Stimulated activated CD4-positive, alpha-beta T cell treated with anti-CD3 and anti-CD28 coated beads, TNF-alpha, amount 100 ng/mL, for 1 hour (primary cell): ENCODE measurements at regions not wholly inside any gene's neighbourhood (a gene's known extent, or its start where the extent isn't known, plus 50 kb on each side); places are given as distances from the start of the nearest gene placed in this dataset.

ENCODE experiments used
- DNase-seq, 3 donors: peaks; one replicate each; pipeline ENCODE4 v3.0.0-alpha.2; 2020; ENCODE audit warnings: low read depth in 3 of 3, low spot score in 1 of 3

- DNase-seq: no peak
These were observed 198.2 kb upstream of the PLEKHG7 start for GRCh38 chr12:92504594-92504981.

GRCh38 chr12:92503971-92504593 lies 198.7 kb upstream of the PLEKHG7 start:
- no peak for DNase-seq

GRCh38 chr12:92503029-92503931 lies 199.5 kb upstream of the PLEKHG7 start:
- DNase-seq: no peak

GRCh38 chr12:92502417-92503028 lies 200.3 kb upstream of the PLEKHG7 start:
- no peak for DNase-seq

- DNase-seq: no peak
These were observed 206.0 kb upstream of the PLEKHG7 start for GRCh38 chr12:92496790-92497189.

- no peak for DNase-seq
These were observed 207.7 kb upstream of the PLEKHG7 start for GRCh38 chr12:92495108-92495507.

GRCh38 chr12:92493816-92494215 lies 209.0 kb upstream of the PLEKHG7 start:
- no peak for DNase-seq

- no peak for DNase-seq
These were observed 209.8 kb upstream of the PLEKHG7 start for GRCh38 chr12:92492995-92493394.

GRCh38 chr12:92492291-92492690 lies 210.5 kb upstream of the PLEKHG7 start:
- no peak for DNase-seq

- no peak for DNase-seq
These were observed 213.0 kb upstream of the PLEKHG7 start for GRCh38 chr12:92489781-92490180.

- DNase-seq: no peak
These were observed 214.1 kb upstream of the PLEKHG7 start for GRCh38 chr12:92488735-92489134.

- no peak for DNase-seq
These were observed 215.7 kb upstream of the PLEKHG7 start for GRCh38 chr12:92487138-92487485.

- no peak for DNase-seq
These were observed 216.2 kb upstream of the PLEKHG7 start for GRCh38 chr12:92486443-92487137.

- DNase-seq: no peak
These were observed 217.1 kb upstream of the PLEKHG7 start for GRCh38 chr12:92485351-92486348.

- no peak for DNase-seq
These were observed 220.2 kb upstream of the PLEKHG7 start for GRCh38 chr12:92482599-92482998.

- no peak for DNase-seq
These were observed 221.7 kb upstream of the PLEKHG7 start for GRCh38 chr12:92481066-92481465.

GRCh38 chr12:92478692-92479091 lies 224.1 kb upstream of the PLEKHG7 start:
- no peak for DNase-seq

GRCh38 chr12:92476844-92477243 lies 225.9 kb upstream of the PLEKHG7 start:
- no peak for DNase-seq

GRCh38 chr12:92473564-92473963 lies 229.2 kb upstream of the PLEKHG7 start:
- DNase-seq: no peak

- no peak for DNase-seq
These were observed 230.6 kb upstream of the PLEKHG7 start for GRCh38 chr12:92472201-92472600.
